ENCODE measurements at regions not wholly inside any gene's neighbourhood (a gene's known extent, or its start where the extent isn't known, plus 50 kb on each side); places are given as distances from the start of the nearest gene placed in this dataset.

DNA sequence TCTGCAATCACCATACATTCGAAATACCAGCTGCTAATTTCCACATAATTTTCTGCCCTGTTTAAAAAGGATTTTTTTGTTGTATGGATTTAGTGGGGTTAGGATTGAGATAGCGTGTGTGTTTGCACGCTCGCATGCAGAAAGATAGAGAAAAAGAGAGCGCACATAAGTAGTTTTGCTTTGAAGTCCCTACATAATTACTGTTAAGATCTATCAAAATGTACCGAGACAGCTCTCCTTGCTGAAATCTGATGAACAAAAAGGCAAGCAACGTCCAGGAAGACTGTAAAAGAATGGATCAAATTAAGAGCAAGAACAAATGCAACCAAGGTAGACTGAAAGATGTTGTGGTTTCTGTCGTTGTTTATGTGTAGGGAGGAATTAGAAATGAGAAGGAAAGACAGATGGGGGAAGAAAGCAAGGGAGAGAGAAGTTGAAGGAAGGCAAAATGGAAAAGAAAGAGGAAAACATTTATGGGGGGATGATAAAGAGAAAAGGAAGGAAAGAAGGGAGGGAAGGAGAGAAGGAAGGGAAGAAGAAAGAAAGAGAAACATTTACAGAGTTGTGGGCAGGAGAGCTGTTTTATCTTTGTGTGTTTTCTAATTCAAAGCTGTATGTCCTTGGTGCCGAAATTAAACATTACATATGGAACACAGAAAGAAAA is 522.3 kb downstream of the MED13L start:
- TF ChIP-seq SUZ12 (IDR thresholded peaks at IDR 0.05; ENCODE audit: extremely low read depth, insufficient read depth, insufficient read length), result no peak
- no peak for TF ChIP-seq YY1 (IDR thresholded peaks at IDR 0.05; ENCODE audit: insufficient read depth, insufficient read length)

Measured in NT2/D1 (cell line).